Transverse colon (tissue), 4 donors: ENCODE measurements at regions not wholly inside any gene's neighbourhood (a gene's known extent, or its start where the extent isn't known, plus 50 kb on each side); places are given as distances from the start of the nearest gene placed in this dataset.

Experiments used
- EP300 ChIP-seq: sonication (generic); formaldehyde crosslinking; IDR thresholded peaks from one replicate; pipeline ENCODE4 v1.6.1; 2017; ENCODE audit warnings: antibody characterized with exemption, low read depth
- POLR2A ChIP-seq: fragments of 450-650 bp; IDR thresholded peaks from one replicate; pipeline ENCODE4 v1.6.1; 2016; ENCODE audit warnings: antibody characterized with exemption, mild to moderate bottlenecking, moderate library complexity
- POLR2AphosphoS5 ChIP-seq, 3 donors: sonication (generic); formaldehyde crosslinking; IDR thresholded peaks; one replicate each; pipeline ENCODE4 v1.6.1; 2016; ENCODE audit warnings: antibody characterized with exemption in 3 of 3
- TF ChIP-seq, protein P1 (sequence below), 5 experiments: fragments of 200-600 bp in 3 of 5; fragments of 450-650 bp in 2 of 5; sonication (generic) in 3 of 5; IDR thresholded peaks; 1 replicate in 2 of 5; 2 replicates in 3 of 5; pipeline ENCODE4 v1.5.1; 2016 to 2017; ENCODE audit warnings: antibody characterized with exemption in 5 of 5, inconsistent platforms in 3 of 5, mild to moderate bottlenecking in 2 of 5, moderate library complexity in 1 of 5

DNA sequence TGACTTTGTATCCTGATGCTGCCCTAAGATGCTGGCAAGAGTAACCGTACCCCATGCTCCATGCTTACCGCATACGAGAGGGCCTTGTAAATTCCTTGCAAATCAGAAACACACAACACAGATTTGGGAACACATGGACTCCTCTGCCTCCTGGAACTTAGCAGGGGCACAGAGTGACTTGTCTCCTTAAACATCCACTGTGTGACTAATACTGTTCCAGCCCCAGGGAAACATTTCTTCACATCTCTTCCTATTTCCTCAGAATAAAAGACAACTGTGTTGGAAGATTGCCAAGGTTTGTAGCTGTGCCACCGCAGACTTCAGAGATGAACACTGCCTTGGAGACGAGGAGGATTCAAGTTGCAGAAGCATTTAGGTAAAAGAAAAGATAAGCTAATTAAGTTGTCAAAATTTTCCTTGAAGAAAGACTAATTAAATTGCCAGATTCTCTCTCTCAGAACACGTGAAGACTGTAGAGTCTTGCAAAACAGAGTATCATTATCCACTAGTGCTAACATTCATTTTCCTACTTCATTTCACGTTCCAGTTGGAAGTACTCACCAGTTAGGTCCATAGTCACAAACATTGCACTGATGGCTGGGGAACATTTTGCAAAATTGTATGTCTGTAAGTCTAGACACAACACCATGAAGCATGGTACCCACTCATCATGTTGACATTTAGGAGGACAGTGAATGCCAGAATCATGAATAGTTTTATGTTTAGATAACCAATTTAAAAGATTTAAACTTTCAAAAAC lies 188.8 kb downstream of the TSN start:
- TF ChIP-seq, protein P1, sequence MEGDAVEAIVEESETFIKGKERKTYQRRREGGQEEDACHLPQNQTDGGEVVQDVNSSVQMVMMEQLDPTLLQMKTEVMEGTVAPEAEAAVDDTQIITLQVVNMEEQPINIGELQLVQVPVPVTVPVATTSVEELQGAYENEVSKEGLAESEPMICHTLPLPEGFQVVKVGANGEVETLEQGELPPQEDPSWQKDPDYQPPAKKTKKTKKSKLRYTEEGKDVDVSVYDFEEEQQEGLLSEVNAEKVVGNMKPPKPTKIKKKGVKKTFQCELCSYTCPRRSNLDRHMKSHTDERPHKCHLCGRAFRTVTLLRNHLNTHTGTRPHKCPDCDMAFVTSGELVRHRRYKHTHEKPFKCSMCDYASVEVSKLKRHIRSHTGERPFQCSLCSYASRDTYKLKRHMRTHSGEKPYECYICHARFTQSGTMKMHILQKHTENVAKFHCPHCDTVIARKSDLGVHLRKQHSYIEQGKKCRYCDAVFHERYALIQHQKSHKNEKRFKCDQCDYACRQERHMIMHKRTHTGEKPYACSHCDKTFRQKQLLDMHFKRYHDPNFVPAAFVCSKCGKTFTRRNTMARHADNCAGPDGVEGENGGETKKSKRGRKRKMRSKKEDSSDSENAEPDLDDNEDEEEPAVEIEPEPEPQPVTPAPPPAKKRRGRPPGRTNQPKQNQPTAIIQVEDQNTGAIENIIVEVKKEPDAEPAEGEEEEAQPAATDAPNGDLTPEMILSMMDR (IDR thresholded peaks at IDR 0.05), result no peak
- TF ChIP-seq POLR2AphosphoS5 (IDR thresholded peaks at IDR 0.05) (no peak), POLR2A (no peak), EP300 (no peak)
